K562 (cell line): ENCODE measurements at regions not wholly inside any gene's neighbourhood (a gene's known extent, or its start where the extent isn't known, plus 50 kb on each side); places are given as distances from the start of the nearest gene placed in this dataset.

ENCODE experiments used
- ATAC-seq: fragments of 200-7000 bp; cut with Tn5 transposase; 3 replicates; pipeline ENCODE4 v1.9.1; 2020; ENCODE audit warnings: moderate library complexity
- BruUV-seq: library from RNA; stranded (reverse); fragments of 400-500 nt; replicated peaks from 2 replicates; lab custom pipeline; 2021; lab: Mats Ljungman, UMichigan
- CTCF ChIA-PET: fragments of 300-600 bp; formaldehyde crosslinking; extraction: SDS; loops from one replicate; lab custom pipeline; 2021; ENCODE audit warnings: low intra/inter-chr PET ratio; lab: Yijun Ruan, JAX
- POLR2A ChIA-PET: fragments of 300-600, 350-650 bp; sonication (Branson Sonifier 250); formaldehyde crosslinking; extraction: SDS; loops from one replicate; lab custom pipeline; 2021; ENCODE audit warnings: antibody characterized with exemption, inconsistent platforms; lab: Yijun Ruan, JAX
- DNase-seq, 4 experiments: peaks; one replicate each; pipeline versions ENCODE4 v3.0.0 to v3.0.0-alpha.2; 2011 to 2018; ENCODE audit warnings: low spot score in 3 of 4, mixed read lengths in 3 of 4; ENCODE audit errors: extremely low read depth in 1 of 4
- FAIRE-seq: peaks from 2 replicates; lab custom pipeline; 2011; peaks lifted over from hg19 to GRCh38; lab: Jason Lieb, UNC
- H2AFZ ChIP-seq: 2 replicates; pipeline ENCODE4 v1.6.0; 2011; ENCODE audit warnings: low read depth, low read length, control low read depth, inconsistent platforms
- H3K27ac ChIP-seq: fragments of 200-600 bp; 3 replicates; pipeline ENCODE4 v1.8.0; 2011; ENCODE audit warnings: low read depth, mild to moderate bottlenecking, control low read depth, inconsistent platforms, low read length, moderate library complexity, mixed read lengths; ENCODE audit errors: extremely low read depth
- H3K27me3 ChIP-seq, 2 experiments: fragments of 300-600 bp in 1 of 2; 2 replicates in 1 of 2; 3 replicates in 1 of 2; pipeline versions ENCODE4 v1.6.0 to v1.8.0; 2011; ENCODE audit warnings: inconsistent platforms in 2 of 2, low read length in 2 of 2, mild to moderate bottlenecking in 1 of 2, mixed read lengths in 1 of 2, moderate library complexity in 1 of 2; ENCODE audit not compliant: control insufficient read depth in 2 of 2, insufficient read depth in 2 of 2
- H3K36me3 ChIP-seq: fragments of 300-600 bp; 3 replicates; pipeline ENCODE4 v1.8.0; 2011; ENCODE audit warnings: mild to moderate bottlenecking, low read length, inconsistent platforms; ENCODE audit not compliant: control insufficient read depth, insufficient read depth
- H3K4me1 ChIP-seq, 2 experiments: fragments of 200-600 bp in 1 of 2; replicated peaks in 1 of 2; 2 replicates in 1 of 2; 3 replicates in 1 of 2; pipeline versions ENCODE4 v1.5.1 to v1.8.0; 2011; ENCODE audit warnings: inconsistent platforms in 2 of 2, low read length in 2 of 2, mild to moderate bottlenecking in 1 of 2, mixed read lengths in 1 of 2, moderate library complexity in 1 of 2; ENCODE audit not compliant: control insufficient read depth in 2 of 2, insufficient read depth in 2 of 2
- H3K4me2 ChIP-seq: 2 replicates; pipeline ENCODE4 v1.6.1; 2011; ENCODE audit warnings: low read length, control low read depth, inconsistent platforms, mixed read lengths; ENCODE audit not compliant: insufficient read depth
- H3K4me3 ChIP-seq: fragments of 200-600 bp; sonication (generic), shearing (Covaris generic); 2 replicates; pipeline ENCODE4 v1.5.1; 2016; ENCODE audit warnings: control low read depth, inconsistent platforms
- H3K79me2 ChIP-seq: fragments of 200-600 bp; 3 replicates; pipeline ENCODE4 v1.8.0; 2011; ENCODE audit warnings: low read length, inconsistent platforms; ENCODE audit not compliant: control insufficient read depth, insufficient read depth
- H3K9ac ChIP-seq, 2 experiments: 2 replicates each; pipeline versions ENCODE4 v1.6.0 to v1.6.1; 2011; ENCODE audit warnings: low read depth in 2 of 2, low read length in 2 of 2, control low read depth in 1 of 2, inconsistent platforms in 1 of 2, mild to moderate bottlenecking in 1 of 2, mixed read lengths in 1 of 2; ENCODE audit not compliant: insufficient read depth in 1 of 2
- H3K9me1 ChIP-seq: one replicate; pipeline ENCODE4 v1.6.0; 2011; ENCODE audit warnings: inconsistent platforms, mild to moderate bottlenecking, low read length, moderate library complexity; ENCODE audit not compliant: control insufficient read depth, insufficient read depth
- H3K9me3 ChIP-seq: replicated peaks from 2 replicates; pipeline ENCODE4 v1.5.1; 2011; ENCODE audit warnings: low read depth, low read length, inconsistent platforms; ENCODE audit not compliant: control insufficient read depth, insufficient read depth
- H4K20me1 ChIP-seq: replicated peaks from 2 replicates; pipeline ENCODE4 v1.6.1; 2011; ENCODE audit warnings: low read length, inconsistent platforms, mixed read lengths; ENCODE audit not compliant: control insufficient read depth, insufficient read depth
- BRF2 ChIP-seq: IDR thresholded peaks from 3 replicates; pipeline ENCODE4 v1.6.1; 2011; ENCODE audit warnings: borderline replicate concordance, mild to moderate bottlenecking; ENCODE audit not compliant: insufficient read length, insufficient read depth
- REST ChIP-seq, 2 experiments: fragments of 450-650 bp; formaldehyde crosslinking in 1 of 2; IDR thresholded peaks; 2 replicates each; pipeline versions ENCODE4 v1.4.0 to v1.6.1; 2014 to 2020; ENCODE audit warnings: mild to moderate bottlenecking in 2 of 2, borderline replicate concordance in 1 of 2, low read depth in 1 of 2
- SPI1 ChIP-seq: IDR thresholded peaks from 2 replicates; pipeline ENCODE4 v1.6.1; 2011; ENCODE audit warnings: low read depth, low read length, control low read depth, borderline replicate concordance
- ZNF253 ChIP-seq: fragments of 250-450 bp; sonication (Bioruptor Pico); conservative IDR thresholded peaks from 2 replicates; pipeline ENCODE4 v1.6.1; 2021; ENCODE audit warnings: mild to moderate bottlenecking
- ZNF431 ChIP-seq: sonication (generic); formaldehyde crosslinking; IDR thresholded peaks from 2 replicates; pipeline ENCODE4 v1.8.0; 2022; ENCODE audit warnings: mild to moderate bottlenecking, missing genetic modification reagents
- ZNF583 ChIP-seq: fragments of 250-450 bp; sonication (Bioruptor Pico); IDR thresholded peaks from 2 replicates; pipeline ENCODE4 v1.4.0; 2020
- WGBS: fragments of 100-300 bp; shearing (Covaris generic); methylation state at CpG from one replicate; pipeline ENCODE4 v1.1.6; 2016; ENCODE audit warnings: low coverage, mixed read lengths; ENCODE audit not compliant: insufficient coverage; ENCODE audit errors: missing lambda C conversion rate; 5-methylcytosine and 5-hydroxymethylcytosine counted together
- in situ Hi-C: fragments of 300-500 bp; cut with MboI; formaldehyde crosslinking; loops from 4 replicates; pipeline ENCODE4 v1.15.0; 2018; ENCODE audit warnings: inconsistent platforms, mixed read lengths
- intact Hi-C: fragments of 100-400 bp; cut with micrococcal nuclease; formaldehyde crosslinking; loops from 2 replicates; pipeline ENCODE4 v1.14.2; 2022

- no peaks in the 10 kb centered on the region for H3K27me3 ChIP-seq
- H3K4me3 ChIP-seq: no peak overlapping the region
- H4K20me1 ChIP-seq: no peaks in the 10 kb centered on the region
- H3K4me1 ChIP-seq: no peaks in the 10 kb centered on the region
- in situ Hi-C loops: no loop called here
- no peaks in the 10 kb centered on the region for H3K36me3 ChIP-seq
- ChIA-PET POLR2A (no interaction called here), CTCF (no interaction called here)
- TF ChIP-seq ZNF253 (CRISPR knock-in tag): no peak
- TF ChIP-seq SPI1: 0 out of 2 replicates have a peak, but pooled peaks have one; percentile 45
- no peak for DNase-seq
- no peaks in the 10 kb centered on the region for H3K9me3 ChIP-seq
- no peak overlapping the region for H3K27ac ChIP-seq
- ATAC-seq: no peak
- H3K9ac ChIP-seq: no peak overlapping the region
- FAIRE-seq: no peak
- intact Hi-C loops: no loop called here
- BruUV-seq: no TSS peak
- H3K79me2 ChIP-seq: no peaks in the 10 kb centered on the region
- no peak overlapping the region for H2AFZ ChIP-seq
- WGBS: 0% methylated on average over 3 of the region's 5 CpGs
- H3K9me1 ChIP-seq: no peaks in the 10 kb centered on the region
- no peak overlapping the region for H3K4me2 ChIP-seq
Observed at GRCh38 chrX:129040124-129040523, 483.2 kb downstream of the SMARCA1 start.

- FAIRE-seq: no peak
- TF ChIP-seq BRF2 (no peak), REST (IDR thresholded peaks at IDR 0.05; ENCODE audit: borderline replicate concordance) (no peak), REST (CRISPR knock-in tag; IDR thresholded peaks at IDR 0.05; ENCODE audit: low read depth) (no peak), ZNF583 (CRISPR knock-in tag) (no peak), ZNF431 (CRISPR knock-in tag) (no peak)
Observed at GRCh38 chrX:129039176-129039575, 484.1 kb downstream of the SMARCA1 start.

More at GRCh38 chrX:129039176-129039575, 484.1 kb downstream of the SMARCA1 start:
- no peak overlapping the region for H3K4me2 ChIP-seq
- WGBS: 0% methylated on average over 5 of the region's 7 CpGs
- no peaks in the 10 kb centered on the region for H3K27me3 ChIP-seq
- no peak overlapping the region for H3K27ac ChIP-seq
- no peak overlapping the region for H3K4me3 ChIP-seq
- no peak overlapping the region for H3K9ac ChIP-seq
- H3K36me3 ChIP-seq: no peaks in the 10 kb centered on the region
- H3K9me3 ChIP-seq: no peaks in the 10 kb centered on the region
- DNase-seq: no peak
- no peaks in the 10 kb centered on the region for H3K79me2 ChIP-seq
- no peaks in the 10 kb centered on the region for H4K20me1 ChIP-seq
- H2AFZ ChIP-seq: no peak overlapping the region
- no peak for ATAC-seq
- CTCF ChIA-PET: no interaction called here
- intact Hi-C loops: no loop called here
- no peaks in the 10 kb centered on the region for H3K4me1 ChIP-seq
- BruUV-seq: no TSS peak
- H3K9me1 ChIP-seq: no peaks in the 10 kb centered on the region
- in situ Hi-C loops: no loop called here
- POLR2A ChIA-PET: no interaction called here
